Right lobe of liver (tissue), 6 donors: ENCODE measurements at regions not wholly inside any gene's neighbourhood (a gene's known extent, or its start where the extent isn't known, plus 50 kb on each side); places are given as distances from the start of the nearest gene placed in this dataset.

ENCODE experiments used
- ATAC-seq, 4 donors: fragments of 200-7000 bp; cut with Tn5 transposase; one replicate each; pipeline ENCODE4 v1.9.1; 2020; ENCODE audit warnings: mild to moderate bottlenecking in 4 of 4, moderate library complexity in 4 of 4
- DNase-seq, 3 donors: peaks; one replicate each; pipeline ENCODE4 v3.0.0-alpha.2; 2020
- H3K27ac ChIP-seq, 3 donors: fragments of 200-600 bp; one replicate each; pipeline ENCODE4 v1.8.0; 2022
- H3K27me3 ChIP-seq, 2 donors: fragments of 200-600 bp; one replicate each; pipeline ENCODE4 v1.8.0; 2022
- H3K36me3 ChIP-seq, 4 donors: fragments of 200-600 bp; sonication (generic) in 1 of 4; one replicate each; pipeline versions ENCODE4 v1.5.1 to v1.8.0; 2017 to 2022; ENCODE audit warnings: control low read depth in 1 of 4
- H3K4me1 ChIP-seq, 4 donors: fragments of 200-600 bp; sonication (generic) in 1 of 4; one replicate each; pipeline versions ENCODE4 v1.5.1 to v1.8.0; 2017 to 2022; ENCODE audit warnings: control low read depth in 1 of 4
- H3K4me3 ChIP-seq, 3 donors: fragments of 200-600 bp; one replicate each; pipeline ENCODE4 v1.8.0; 2022
- H3K9me3 ChIP-seq, 4 donors: fragments of 200-600 bp; sonication (generic) in 1 of 4; one replicate each; pipeline versions ENCODE4 v1.5.1 to v1.8.0; 2017 to 2022; ENCODE audit warnings: control low read depth in 1 of 4
- POLR2A ChIP-seq: fragments of 450-650 bp; IDR thresholded peaks from one replicate; pipeline ENCODE4 v1.6.1; 2017; ENCODE audit warnings: antibody characterized with exemption, mild to moderate bottlenecking
- WGBS: methylation state at CpG from one replicate; pipeline ENCODE4 v1.1.6; 2018; ENCODE audit warnings: low coverage, low lambda C conversion rate; ENCODE audit not compliant: insufficient coverage; ENCODE audit errors: missing lambda C conversion rate; 5-methylcytosine and 5-hydroxymethylcytosine counted together
- intact Hi-C, 2 donors: fragments of 100-400 bp; cut with DNase I; formaldehyde crosslinking; loops; one replicate each; pipeline versions ENCODE4 v1.11.2 to v1.14.1; 2022
- TF ChIP-seq, protein P1 (sequence below), 4 donors: fragments of 200-600 bp in 3 of 4; fragments of 450-650 bp in 1 of 4; IDR thresholded peaks; one replicate each; pipeline versions ENCODE4 v1.5.1 to v1.8.0; 2016 to 2022; ENCODE audit warnings: antibody characterized with exemption in 4 of 4, mild to moderate bottlenecking in 2 of 4
- donor health status: DM: no; HTN: yes; CAD: no.
- donor health status: DM: no; HTN: no; CAD: no.
- donor health status: DM: no; HTN: no; CAD: no.
- donor health status: DM: no; HTN: yes; CAD: no.
- donor health status: DM: no; HTN: yes; CAD: no.

DNA sequence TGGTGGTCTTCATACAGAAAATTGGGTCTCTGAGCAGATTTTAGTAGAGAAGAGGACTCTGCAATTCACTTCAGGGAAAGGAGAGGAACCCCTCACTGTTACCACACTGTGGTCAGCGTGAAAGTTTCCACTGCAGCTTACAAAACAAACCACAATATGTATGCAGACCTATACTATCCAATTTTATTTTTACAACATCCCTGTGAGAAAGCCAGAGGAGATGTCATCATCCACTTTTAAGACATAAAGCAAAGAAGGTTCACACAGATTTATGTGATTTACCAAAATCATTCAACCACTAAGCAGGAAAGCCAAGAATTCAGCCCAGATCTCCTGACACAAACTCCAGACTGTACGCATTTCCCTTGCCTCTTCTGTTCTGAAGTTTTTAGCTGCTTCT, 442.4 kb downstream of the FRK start:
- Histone ChIP-seq H3K4me3 (no peak overlapping the region), H3K4me1 (peaks cover 0 to 8% (median under 1%) of the 10 kb centered on the region in 4 donors), H3K27ac (no peak overlapping the region), H3K9me3 (no peaks in the 10 kb centered on the region), H3K27me3 (no peaks in the 10 kb centered on the region), H3K36me3 (no peaks in the 10 kb centered on the region)
- TF ChIP-seq POLR2A = no peak
- TF ChIP-seq, protein P1, sequence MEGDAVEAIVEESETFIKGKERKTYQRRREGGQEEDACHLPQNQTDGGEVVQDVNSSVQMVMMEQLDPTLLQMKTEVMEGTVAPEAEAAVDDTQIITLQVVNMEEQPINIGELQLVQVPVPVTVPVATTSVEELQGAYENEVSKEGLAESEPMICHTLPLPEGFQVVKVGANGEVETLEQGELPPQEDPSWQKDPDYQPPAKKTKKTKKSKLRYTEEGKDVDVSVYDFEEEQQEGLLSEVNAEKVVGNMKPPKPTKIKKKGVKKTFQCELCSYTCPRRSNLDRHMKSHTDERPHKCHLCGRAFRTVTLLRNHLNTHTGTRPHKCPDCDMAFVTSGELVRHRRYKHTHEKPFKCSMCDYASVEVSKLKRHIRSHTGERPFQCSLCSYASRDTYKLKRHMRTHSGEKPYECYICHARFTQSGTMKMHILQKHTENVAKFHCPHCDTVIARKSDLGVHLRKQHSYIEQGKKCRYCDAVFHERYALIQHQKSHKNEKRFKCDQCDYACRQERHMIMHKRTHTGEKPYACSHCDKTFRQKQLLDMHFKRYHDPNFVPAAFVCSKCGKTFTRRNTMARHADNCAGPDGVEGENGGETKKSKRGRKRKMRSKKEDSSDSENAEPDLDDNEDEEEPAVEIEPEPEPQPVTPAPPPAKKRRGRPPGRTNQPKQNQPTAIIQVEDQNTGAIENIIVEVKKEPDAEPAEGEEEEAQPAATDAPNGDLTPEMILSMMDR (IDR thresholded peaks at IDR 0.05) = no peak
- intact Hi-C loops = no loop called here
- ATAC-seq = no peak
- 91% methylated on average over 2 of the region's 2 CpGs for WGBS
- DNase-seq = no peak

DNA sequence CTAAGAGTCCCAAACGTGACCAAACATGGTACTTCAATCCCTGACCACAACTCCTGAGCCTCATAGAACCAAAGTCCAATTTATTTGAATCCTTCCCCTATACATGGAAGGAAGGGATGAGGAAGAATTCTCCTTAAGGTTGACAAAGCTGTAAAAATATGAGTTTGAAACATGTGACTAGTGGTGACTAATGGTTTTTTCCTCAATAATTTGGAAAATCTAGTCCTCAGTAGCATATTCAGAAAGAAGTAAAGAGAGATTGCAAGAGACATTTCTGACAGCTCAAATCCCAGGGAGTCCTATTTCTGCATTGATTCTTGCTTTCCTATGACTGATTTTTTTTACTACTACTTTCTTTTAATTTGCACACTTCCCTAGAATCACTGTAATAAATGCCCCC, 443.7 kb downstream of the FRK start:
- H3K27ac ChIP-seq = no peak overlapping the region
- DNase-seq (no peak), ATAC-seq (no peak)
- TF ChIP-seq POLR2A = no peak
- TF ChIP-seq, protein P1 (IDR thresholded peaks at IDR 0.05) = no peak
- intact Hi-C loops = no loop called here
- no peaks in the 10 kb centered on the region for H3K27me3 ChIP-seq
- no peaks in the 10 kb centered on the region for H3K36me3 ChIP-seq
- peaks cover 0 to 17% (median 5%) of the 10 kb centered on the region in 4 donors for H3K4me1 ChIP-seq
- WGBS = 60% methylated on average over 1 of the region's 1 CpG
- H3K9me3 ChIP-seq = no peaks in the 10 kb centered on the region
- no peak overlapping the region for H3K4me3 ChIP-seq

DNA sequence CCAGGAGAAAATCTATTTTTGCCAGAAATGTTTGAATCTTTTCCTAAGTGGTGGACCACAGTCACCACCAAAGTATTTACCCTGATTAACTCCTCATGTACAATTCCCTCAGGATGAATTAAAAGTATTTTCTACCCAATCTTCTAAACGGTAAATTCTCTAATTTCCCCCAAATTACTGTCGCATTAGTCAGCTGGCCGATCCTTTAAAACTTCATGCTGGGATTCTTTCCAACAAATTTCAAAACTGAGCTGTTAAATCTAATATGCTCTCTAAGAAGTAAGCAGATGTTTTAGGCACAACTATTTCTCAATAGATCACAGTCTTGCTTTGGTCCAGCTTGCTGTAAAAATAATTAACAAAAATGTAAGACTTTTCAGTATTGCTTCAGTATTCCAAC, 447.2 kb downstream of the FRK start:
- Histone ChIP-seq H3K27me3 (no peaks in the 10 kb centered on the region), H3K27ac (no peak overlapping the region), H3K9me3 (no peaks in the 10 kb centered on the region), H3K36me3 (no peaks in the 10 kb centered on the region), H3K4me1 (peaks cover 0 to 25% (median 8%) of the 10 kb centered on the region in 4 donors), H3K4me3 (no peak overlapping the region)
- ATAC-seq = peak in 3 of 4 donors; percentile 64 to 77 (median 65)
- intact Hi-C loops = no loop called here
- TF ChIP-seq, protein P1 (IDR thresholded peaks at IDR 0.05) = no peak
- TF ChIP-seq POLR2A = no peak
- WGBS = 41% methylated on average over 3 of the region's 3 CpGs
- DNase-seq = no peak

DNA sequence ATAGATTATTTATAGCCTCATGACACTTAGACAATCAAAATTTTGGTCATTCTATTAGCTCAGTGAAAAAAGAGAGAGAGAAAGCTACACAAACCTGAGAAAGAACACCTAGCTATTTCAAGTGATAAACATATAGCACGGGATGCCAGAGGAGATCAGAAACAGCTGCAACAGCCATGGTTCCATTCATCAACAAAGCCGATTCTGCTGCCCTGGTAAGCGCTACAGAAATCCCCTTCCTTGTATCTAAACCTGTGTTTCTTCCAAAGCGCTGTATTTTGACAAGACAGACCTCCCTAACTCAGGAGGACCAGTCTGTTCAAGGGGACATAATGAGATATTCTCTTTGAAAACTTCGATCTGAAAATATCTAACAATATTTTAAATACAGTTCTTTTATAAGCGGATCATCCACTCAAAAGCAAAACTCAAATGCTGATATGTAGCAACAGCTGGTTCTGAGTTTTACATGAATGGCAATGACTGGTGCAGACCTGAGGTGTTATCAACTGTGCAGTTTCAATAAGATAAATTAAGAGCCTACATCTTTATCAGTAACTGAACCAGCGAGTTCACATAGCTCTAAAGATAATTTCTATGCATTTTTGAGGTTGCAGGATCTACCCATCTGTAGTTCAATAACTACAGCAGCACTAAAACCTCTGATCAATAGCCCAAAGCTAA, 447.8 kb downstream of the FRK start:
- peaks cover 0 to 25% (median 8%) of the 10 kb centered on the region in 4 donors for H3K4me1 ChIP-seq
- no peak for DNase-seq
- no peak overlapping the region for H3K27ac ChIP-seq
- no peaks in the 10 kb centered on the region for H3K9me3 ChIP-seq
- H3K4me3 ChIP-seq = no peak overlapping the region
- ATAC-seq = peak in 2 of 4 donors; percentile 32 to 37
- no peaks in the 10 kb centered on the region for H3K36me3 ChIP-seq
- WGBS = 75% methylated on average over 7 of the region's 7 CpGs
- H3K27me3 ChIP-seq = no peaks in the 10 kb centered on the region
- no peak for TF ChIP-seq POLR2A
- TF ChIP-seq, protein P1 (IDR thresholded peaks at IDR 0.05) = no peak
- intact Hi-C loops = no loop called here
